AG09309 (cell line): ENCODE measurements at regions not wholly inside any gene's neighbourhood (a gene's known extent, or its start where the extent isn't known, plus 50 kb on each side); places are given as distances from the start of the nearest gene placed in this dataset.
"Not testable (repeated sequence)": the region's sequence is repeated elsewhere in the genome, so short reads cannot be mapped to it uniquely, and the experiment has no call there.

ENCODE experiments used
- DNase-seq: peaks from one replicate; pipeline ENCODE4 v3.0.0-alpha.2; 2010; ENCODE audit warnings: low read depth
- H3K4me3 ChIP-seq: 2 replicates; pipeline ENCODE4 v1.5.1; 2011; ENCODE audit warnings: mild to moderate bottlenecking, low read depth, low read length, moderate library complexity; ENCODE audit not compliant: control insufficient read depth
- CTCF ChIP-seq: IDR thresholded peaks from 2 replicates; pipeline ENCODE4 v1.5.1; 2011; ENCODE audit warnings: mild to moderate bottlenecking, low read depth, low read length, inconsistent platforms; ENCODE audit not compliant: insufficient read depth, control insufficient read depth; ENCODE audit errors: missing control alignments

DNA sequence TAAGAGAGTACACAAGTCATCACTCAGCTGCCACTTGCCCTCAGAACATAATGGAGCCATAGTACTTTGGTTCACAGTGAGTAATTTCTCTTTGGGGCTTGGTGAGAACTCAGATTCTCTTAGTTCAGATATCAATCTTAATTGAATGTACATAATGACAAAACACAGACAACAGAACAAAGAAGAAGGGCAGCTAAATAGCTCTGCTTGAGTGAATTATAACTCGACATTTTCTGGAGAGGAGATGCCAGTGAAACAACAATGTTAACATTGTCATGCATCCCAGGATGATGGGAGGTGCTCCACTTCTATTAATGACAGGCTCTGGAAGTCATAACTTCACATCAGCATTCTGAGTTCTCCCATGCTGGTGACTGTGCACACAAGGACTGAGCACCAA lies 508.1 kb downstream of the TMEM135 start:
- no peak for TF ChIP-seq CTCF
- H3K4me3 ChIP-seq, result no peak overlapping the region
- DNase-seq, result no peak

- TF ChIP-seq CTCF, result no peak
- no peak for DNase-seq
- H3K4me3 ChIP-seq, result no peak overlapping the region
Measured at GRCh38 chr11:87539596-87539995, 501.9 kb downstream of the TMEM135 start.

DNA sequence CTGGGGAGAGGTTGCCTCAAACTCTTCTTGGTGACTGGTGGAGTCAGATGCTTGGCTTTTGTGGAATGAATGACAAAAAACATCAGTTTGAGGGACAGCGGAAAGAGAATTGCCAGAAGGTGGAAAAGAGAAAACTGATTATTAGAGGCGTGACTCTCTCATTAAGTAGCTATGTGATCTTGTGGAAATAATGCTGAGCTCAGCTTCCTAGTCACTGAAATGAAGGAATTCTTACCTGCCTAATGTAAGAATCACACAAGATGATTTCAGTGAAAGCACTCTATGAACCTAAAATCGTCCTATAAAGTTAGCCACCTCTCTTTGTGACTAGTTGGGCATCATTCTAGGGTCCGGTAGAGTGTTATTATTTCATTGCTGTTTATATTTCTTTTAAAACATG lies 498.8 kb downstream of the TMEM135 start:
- no peak for TF ChIP-seq CTCF
- no peak overlapping the region for H3K4me3 ChIP-seq
- no peak for DNase-seq

DNA sequence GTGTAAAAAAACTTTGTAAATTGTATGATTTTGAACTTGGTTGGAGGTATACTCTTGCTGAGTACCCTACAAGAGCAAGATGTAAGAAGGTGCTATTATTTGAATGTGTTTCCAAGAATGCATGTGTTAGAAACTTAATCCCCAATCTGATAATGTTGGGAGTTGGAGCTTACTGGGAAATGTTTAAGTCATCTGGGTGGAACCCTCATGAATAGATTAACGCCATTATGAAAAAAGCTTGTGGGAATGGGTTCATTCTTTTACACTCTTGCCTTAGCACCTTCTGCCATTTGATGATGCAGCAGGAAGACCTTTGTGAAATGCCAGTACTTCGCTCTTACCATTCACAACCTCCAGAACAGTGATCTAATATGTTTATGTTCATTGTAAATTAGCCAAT lies 498.3 kb downstream of the TMEM135 start:
- no peak overlapping the region for H3K4me3 ChIP-seq
- no peak for TF ChIP-seq CTCF
- DNase-seq, result no peak

DNA sequence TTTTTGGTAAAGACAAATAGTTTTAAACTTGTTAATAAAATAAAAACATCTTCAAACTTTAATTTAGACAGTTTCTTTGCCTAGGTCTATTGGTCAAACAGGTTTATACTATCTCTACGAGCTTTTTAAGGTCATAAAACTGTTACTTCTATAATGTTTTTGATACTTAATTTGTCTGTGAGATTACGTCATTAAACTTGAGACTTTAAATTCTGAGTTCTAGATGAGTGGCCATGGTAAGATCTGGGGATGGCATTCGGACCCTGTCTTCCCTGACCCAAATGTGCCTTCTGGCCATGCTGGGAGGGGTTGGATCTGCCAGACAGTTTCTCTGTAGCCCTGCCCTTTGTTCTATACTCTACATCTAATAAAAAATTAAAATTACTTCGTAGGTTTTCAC lies 497.8 kb downstream of the TMEM135 start:
- no peak for DNase-seq

GRCh38 chr11:87531835-87532234 lies 494.1 kb downstream of the TMEM135 start:
- not testable (repeated sequence) for H3K4me3 ChIP-seq, DNase-seq

More for the DNA sequence above, 497.8 kb downstream of the TMEM135 start:
- TF ChIP-seq CTCF, result no peak
- no peak overlapping the region for H3K4me3 ChIP-seq

DNA sequence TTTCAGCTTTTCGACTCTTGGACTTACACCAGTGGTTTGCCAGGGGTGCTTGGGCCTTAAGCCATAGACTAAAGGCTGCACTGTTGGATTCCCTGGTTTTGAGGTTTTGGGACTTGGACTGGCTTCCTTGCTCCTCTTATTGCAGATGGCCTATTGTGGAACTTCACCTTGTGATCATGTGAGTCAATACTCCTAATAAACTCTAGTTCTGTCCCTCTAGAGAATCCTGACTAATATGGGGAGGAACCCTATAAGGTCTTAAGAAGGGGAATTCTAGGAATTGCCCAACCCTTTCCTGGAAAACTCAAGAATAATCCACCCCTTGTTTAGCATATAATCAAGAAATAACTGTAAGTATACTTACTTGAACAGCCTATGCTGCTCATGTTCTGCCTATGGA lies 491.8 kb downstream of the TMEM135 start:
- H3K4me3 ChIP-seq, result no peak overlapping the region
- DNase-seq, result no peak
- no peak for TF ChIP-seq CTCF

GRCh38 chr11:87528752-87529151 lies 491.0 kb downstream of the TMEM135 start:
- no peak for TF ChIP-seq CTCF
- no peak for DNase-seq

More at GRCh38 chr11:87528752-87529151, 491.0 kb downstream of the TMEM135 start:
- H3K4me3 ChIP-seq, result no peak overlapping the region
